HG03442 (cell line): ENCODE measurements at regions not wholly inside any gene's neighbourhood (a gene's known extent, or its start where the extent isn't known, plus 50 kb on each side); places are given as distances from the start of the nearest gene placed in this dataset.

Source experiments
- ATAC-seq: cut with Tn5 transposase; IDR thresholded peaks from one replicate; pipeline ENCODE4 v1.9.1; 2021; ENCODE audit warnings: mild to moderate bottlenecking, moderate library complexity; ENCODE audit not compliant: unreplicated experiment

- no peak for ATAC-seq
These were observed 51.7 kb upstream of the NFASC start for GRCh38 chr1:204818998-204819397.

- no peak for ATAC-seq
These were observed 51.2 kb upstream of the NFASC start for GRCh38 chr1:204819495-204819894.
